ENCODE measurements at regions not wholly inside any gene's neighbourhood (a gene's known extent, or its start where the extent isn't known, plus 50 kb on each side); places are given as distances from the start of the nearest gene placed in this dataset.
"Not testable (repeated sequence)": the region's sequence is repeated elsewhere in the genome, so short reads cannot be mapped to it uniquely, and the experiment has no call there.

DNA sequence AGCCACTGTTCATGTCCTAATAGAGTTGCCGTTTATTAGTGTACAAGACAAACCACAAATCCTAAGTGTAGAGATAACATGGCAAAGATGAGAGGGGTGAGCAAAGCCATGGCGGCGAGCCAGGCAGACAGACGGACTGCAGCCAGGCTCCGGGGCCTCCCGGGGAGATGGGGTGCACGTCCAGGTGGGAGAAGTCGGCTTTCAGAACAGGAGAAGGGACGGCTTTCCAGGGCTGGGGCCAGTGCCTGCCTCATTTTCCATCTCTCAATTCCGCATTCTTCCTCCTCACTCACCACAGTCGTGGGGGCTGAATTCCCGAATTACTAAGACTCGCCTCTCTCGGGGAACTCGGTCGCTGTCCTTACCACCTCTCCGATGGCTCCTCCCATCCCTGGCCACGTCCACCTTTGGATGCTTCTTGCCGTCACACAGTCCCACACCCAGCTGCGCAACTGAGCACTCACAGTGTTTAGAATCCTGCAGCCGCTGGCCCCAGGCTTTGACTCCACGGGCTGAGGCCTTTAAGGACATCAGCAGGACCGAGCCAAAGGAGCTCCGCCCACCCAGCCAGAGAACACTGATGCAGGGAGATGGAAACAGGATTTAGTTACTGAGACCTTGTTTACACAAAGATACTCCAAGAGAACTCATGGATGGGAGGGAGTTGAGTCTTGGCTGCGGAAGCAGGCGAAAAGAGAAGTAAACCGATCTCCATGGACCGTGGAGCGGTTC is 59.7 kb downstream of the RNF112 start:
- H3K4me3 Mint-ChIP-seq (ENCODE audit: low read depth) = no peak overlapping the region
- TF ChIP-seq CTCF (IDR thresholded peaks at IDR 0.05; ENCODE audit: unreplicated experiment) = no peak
- no peak for DNase-seq (ENCODE audit: low spot score, unreplicated experiment)
- H3K27me3 Mint-ChIP-seq = no peaks in the 10 kb centered on the region
- no peaks in the 10 kb centered on the region for H3K36me3 Mint-ChIP-seq (ENCODE audit: insufficient read depth)
- no peak overlapping the region for H3K27ac Mint-ChIP-seq
- H3K4me1 Mint-ChIP-seq (ENCODE audit: low read depth) = no peaks in the 10 kb centered on the region
- H3K9me3 Mint-ChIP-seq (ENCODE audit: low read depth) = peaks cover 5% of the 10 kb centered on the region

- not testable (repeated sequence) for H3K27me3 Mint-ChIP-seq; H3K36me3 Mint-ChIP-seq (ENCODE audit: insufficient read depth); H3K4me3 Mint-ChIP-seq (ENCODE audit: low read depth); H3K9me3 Mint-ChIP-seq (ENCODE audit: low read depth); H3K27ac Mint-ChIP-seq; DNase-seq (ENCODE audit: low spot score, unreplicated experiment); H3K4me1 Mint-ChIP-seq (ENCODE audit: low read depth)
These were observed 59.2 kb upstream of the SLC47A1 start for GRCh38 chr17:19474405-19474804.

GRCh38 chr17:19475800-19476199 is 57.9 kb upstream of the SLC47A1 start:
- DNase-seq (ENCODE audit: low spot score, unreplicated experiment); H3K27ac Mint-ChIP-seq; H3K36me3 Mint-ChIP-seq (ENCODE audit: insufficient read depth); H3K4me3 Mint-ChIP-seq (ENCODE audit: low read depth); H3K4me1 Mint-ChIP-seq (ENCODE audit: low read depth); H3K27me3 Mint-ChIP-seq: not testable (repeated sequence)
- peaks cover 11% of the 10 kb centered on the region for H3K9me3 Mint-ChIP-seq (ENCODE audit: low read depth)

DNA sequence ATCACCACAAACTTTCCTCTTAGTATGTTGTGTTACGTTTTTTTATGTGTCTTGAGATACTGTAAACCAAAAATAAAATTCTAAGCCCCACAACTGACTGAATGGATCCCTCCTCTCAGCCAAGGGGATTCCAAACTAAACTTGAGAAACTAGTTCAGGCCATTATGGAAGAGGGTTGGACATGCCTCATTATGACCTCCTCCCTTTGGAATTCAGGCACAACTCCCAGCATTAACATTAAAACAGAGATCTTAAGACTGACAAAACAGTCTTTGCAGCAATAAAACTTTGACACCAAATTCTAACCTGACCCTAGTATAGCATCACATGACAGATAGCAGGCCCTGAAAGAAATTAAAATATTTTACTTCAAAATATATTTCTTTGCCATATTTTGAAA is 51.1 kb upstream of the SLC47A1 start:
- H3K4me3 Mint-ChIP-seq (ENCODE audit: low read depth) = no peak overlapping the region
- H3K36me3 Mint-ChIP-seq (ENCODE audit: insufficient read depth) = no peaks in the 10 kb centered on the region
- H3K27ac Mint-ChIP-seq = peak overlapping the region; percentile 29
- peaks cover 10% of the 10 kb centered on the region for H3K9me3 Mint-ChIP-seq (ENCODE audit: low read depth)
- no peak for DNase-seq (ENCODE audit: low spot score, unreplicated experiment)
- peaks cover 3% of the 10 kb centered on the region for H3K4me1 Mint-ChIP-seq (ENCODE audit: low read depth)
- TF ChIP-seq CTCF (IDR thresholded peaks at IDR 0.05; ENCODE audit: unreplicated experiment) = no peak
- no peaks in the 10 kb centered on the region for H3K27me3 Mint-ChIP-seq
